GM18858 (cell line): ENCODE measurements at regions not wholly inside any gene's neighbourhood (a gene's known extent, or its start where the extent isn't known, plus 50 kb on each side); places are given as distances from the start of the nearest gene placed in this dataset.

ENCODE experiments used
- ATAC-seq: cut with Tn5 transposase; IDR thresholded peaks from one replicate; pipeline ENCODE4 v1.9.1; 2021; ENCODE audit not compliant: unreplicated experiment

DNA sequence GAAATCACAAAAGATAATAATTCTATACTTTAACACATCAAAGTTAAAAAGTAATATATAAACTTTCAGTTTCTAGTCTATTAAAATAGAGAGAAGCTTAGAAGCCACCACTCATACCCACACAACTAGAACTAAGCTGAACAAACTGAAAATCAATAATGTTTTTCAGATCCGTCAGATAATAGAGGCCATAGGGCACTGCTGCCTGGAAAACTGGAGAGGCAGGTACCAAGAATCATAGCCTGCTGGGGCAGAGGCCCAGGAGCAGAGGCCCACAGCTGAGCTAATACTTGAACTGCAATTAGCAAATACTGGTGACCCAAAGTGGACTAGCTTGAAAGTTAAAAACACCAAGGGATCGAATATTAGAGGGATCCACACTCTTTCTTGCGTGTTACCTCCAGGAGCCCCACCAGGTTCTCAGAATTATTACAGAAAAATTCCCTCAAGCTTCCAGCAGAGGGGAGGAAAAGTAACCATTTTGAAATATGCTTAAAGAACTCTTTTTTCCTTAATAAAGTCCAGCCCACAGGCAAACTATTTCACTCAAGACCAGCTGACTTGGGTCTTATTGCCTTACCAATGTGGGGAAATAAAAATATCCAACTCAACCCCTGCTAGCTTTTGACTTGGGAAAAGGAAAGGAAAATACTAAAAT is 774.1 kb upstream of the IGFBP3 start:
- no peak for ATAC-seq

DNA sequence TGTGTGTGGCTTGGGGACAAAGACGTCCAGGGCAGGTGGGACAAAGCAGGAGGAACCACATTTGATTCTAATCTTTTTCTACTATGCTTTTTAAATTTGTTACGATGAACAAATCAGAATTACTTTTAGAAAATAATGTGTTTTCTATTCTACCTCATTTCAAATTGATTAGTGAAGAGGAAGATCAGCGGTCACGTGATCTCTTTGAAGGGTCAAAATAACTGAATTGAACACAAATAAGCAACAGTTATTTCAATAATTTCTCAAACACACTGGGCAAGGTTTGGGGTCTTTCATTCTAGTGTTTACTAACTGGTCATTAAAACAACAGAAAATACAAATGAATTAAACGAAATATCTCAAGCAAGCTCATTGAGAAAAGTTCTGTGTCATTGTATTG is 773.0 kb upstream of the IGFBP3 start:
- no peak for ATAC-seq

DNA sequence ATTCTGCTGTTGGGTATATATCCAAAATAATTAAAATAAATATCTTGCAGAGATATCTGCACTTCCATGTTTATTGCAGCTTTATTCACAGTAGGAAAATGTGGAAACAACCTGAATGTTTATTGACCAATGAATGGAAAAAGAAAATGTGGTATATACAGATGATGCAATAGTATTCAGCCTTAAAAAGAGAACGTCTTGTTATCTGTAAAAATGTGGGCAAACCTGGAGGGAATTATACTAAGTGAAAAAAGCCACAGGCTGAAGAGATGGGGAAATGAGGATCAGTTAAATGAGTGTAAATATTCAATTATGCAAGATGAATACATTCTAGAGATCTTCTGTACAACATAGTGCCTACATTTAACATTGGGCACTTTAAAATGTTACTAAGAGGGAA is 766.1 kb upstream of the IGFBP3 start:
- no peak for ATAC-seq

DNA sequence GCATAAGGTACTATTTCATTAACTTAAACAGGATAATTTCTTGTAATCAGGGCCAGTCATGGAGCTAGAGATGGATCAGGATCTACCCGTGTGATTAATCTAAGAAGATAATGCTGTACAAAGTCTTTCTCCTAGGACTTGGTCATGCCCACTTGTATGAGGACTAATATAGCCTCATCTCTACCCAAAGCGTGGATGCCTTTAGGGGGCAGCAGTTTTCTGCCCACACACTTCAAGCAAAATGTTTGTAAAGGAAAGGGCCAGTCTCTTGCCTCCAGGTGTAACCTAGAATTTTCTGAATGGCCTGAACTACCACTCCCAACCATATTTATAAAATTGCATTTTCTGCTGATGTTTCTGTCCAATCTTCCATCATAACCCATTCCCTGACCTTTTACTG is 764.0 kb upstream of the IGFBP3 start:
- no peak for ATAC-seq

DNA sequence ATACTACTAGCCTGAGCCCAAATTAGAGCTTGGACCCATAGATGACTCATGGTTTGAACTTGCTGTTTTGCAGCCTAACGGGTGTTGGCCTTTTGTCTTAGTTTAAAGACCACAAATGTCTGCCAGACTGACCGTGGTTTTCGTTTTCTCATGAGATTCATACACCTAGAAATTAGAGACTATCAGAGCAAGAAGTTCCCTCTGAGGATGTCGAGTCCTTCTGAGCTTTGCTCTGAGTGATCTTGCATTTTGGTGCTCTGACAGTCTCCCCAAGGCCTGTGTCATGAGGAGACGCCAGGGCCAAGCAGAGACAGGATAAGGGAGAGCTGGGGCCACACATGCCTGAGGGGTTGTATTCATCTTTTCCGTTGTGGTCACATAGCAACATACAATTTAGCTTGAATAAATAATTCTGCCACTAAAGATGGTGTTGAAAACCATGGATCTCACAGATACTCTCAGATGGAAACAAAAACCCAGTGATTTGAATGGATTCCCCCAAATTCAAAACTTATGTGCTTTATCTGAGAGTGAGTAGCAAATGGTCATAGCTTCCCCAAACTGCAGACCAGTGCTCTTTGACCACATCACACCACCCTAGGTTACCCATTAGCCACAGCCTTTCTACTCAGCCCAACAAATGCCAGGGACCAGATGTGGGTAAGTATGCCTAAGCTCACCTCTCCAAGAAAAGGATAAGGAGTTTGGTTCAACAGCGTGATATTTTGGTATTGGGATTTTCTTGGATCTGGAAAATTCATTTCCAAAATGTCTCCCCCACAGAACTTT is 762.0 kb upstream of the IGFBP3 start:
- no peak for ATAC-seq

DNA sequence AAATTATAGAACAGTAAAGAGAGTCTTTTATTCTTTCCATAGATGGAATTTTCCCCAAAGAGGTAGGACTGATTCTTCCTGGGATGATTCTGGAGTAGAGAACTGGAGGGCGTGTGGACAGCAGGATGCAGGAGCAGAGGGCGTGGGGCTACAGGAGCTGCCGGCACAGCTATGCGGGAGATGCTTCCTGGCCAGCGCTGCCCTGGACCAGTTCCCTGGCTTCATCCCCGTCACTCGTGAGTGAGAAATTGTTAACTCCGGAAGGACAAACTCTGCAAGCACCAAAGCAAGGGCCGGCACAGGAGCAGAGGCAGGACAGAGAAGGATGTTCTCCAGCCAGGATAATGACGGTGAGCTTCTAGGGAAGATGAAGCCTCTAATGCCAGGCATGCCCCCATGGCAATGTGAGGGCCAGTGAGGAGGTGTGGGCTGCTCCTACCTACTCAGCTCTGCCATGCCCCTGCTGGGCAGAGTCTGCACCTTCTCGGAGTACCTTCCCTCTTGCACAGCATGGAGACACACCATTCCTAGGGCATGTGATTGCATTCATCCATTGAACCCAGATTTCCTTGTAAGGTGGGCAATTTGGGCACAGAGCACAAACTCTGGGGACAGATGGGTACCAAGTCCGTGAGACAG is 760.9 kb upstream of the IGFBP3 start:
- no peak for ATAC-seq

DNA sequence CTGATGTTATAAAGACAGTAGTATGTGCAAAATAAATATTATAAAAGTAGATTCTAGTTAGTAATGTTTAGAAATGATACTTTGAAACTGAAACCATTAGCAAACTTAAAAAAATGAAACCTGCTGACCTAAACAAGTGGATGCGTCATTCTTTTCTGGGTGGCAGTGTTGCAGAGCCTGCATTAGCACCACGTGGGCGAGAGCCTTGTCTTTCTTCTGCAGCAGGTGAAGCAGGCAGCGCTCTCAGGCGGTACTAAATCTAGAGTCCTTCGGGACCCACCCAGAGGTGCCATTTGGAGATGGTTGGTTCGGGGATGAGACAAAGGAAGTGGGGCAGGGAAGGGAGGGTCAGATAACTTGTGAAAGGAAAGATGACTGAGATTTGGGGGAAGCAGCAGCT is 759.1 kb upstream of the IGFBP3 start:
- peak; percentile 51 for ATAC-seq

DNA sequence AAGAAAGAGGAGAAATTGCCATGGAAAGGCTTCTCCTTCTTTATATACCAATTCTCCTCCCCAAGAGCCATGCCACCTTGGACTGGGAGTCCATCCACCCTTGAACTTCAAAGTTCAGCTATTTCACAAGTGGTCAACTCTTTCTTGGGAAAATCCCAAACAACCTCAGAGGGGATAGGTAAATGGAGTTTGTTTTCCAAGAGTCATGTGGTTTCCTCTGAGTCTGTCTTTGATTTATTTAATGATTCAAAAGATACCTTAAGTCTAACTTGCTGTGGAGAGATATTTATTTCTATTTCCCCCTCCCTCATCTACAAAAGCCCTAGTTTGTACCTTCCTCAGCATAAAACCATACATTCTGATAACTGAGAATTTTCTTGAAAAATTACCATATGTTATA is 758.6 kb upstream of the IGFBP3 start:
- no peak for ATAC-seq

DNA sequence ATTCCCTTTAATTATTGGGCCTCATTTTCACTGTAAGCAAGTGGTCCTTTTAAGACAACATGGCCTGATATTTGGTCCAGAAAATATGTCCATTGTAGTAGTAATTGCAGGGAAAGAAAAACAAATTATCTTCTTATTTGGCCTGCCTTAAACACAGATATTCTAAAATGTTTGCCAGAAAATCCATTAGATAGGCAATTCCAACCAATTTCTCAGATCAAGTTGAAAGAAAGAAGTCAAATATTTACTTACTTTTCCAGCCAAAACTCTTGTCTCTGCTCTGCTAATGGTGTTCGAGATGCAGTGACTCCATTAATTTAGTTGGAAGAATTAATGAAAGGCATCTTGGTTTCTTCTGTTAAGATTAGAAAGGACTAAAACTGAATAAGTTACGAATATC is 757.3 kb upstream of the IGFBP3 start:
- ATAC-seq: no peak

DNA sequence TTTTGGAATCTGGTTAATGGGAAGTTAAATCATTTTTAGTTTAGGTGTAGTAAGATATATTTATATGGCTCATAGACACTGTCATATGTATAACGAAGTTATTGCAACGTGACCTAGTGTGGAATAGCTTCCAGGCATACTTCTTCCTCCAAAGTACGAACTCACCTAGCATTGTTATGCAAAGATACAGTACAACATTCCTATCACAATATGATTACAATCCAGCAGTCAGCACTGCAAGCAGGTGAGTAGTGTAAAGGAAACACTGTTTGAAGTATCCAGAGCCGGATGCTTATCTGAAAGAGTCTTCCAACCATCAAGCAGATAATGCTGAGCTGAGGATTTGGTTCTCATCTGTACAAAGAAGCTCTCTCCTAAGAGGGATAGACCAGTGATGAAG is 754.4 kb upstream of the IGFBP3 start:
- ATAC-seq: no peak

DNA sequence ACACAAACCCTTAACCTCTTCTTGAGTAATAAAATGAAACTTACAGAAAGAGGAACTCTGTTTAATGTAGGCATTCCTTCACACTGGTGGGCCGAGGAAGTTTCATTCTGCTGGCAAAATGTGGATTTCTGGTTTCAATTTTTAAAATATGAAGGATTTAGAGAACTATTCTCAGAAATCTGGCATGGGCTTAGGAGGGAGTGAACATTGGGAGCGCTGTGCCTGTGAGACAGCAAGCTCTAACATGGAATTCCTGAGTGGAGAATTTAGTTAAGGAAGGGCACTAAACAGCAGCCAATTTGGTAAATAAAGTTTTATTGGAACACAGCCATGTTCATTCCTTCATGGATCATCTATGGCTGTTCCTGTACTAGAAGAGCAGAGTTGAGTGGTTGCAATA is 751.8 kb upstream of the IGFBP3 start:
- ATAC-seq: no peak

DNA sequence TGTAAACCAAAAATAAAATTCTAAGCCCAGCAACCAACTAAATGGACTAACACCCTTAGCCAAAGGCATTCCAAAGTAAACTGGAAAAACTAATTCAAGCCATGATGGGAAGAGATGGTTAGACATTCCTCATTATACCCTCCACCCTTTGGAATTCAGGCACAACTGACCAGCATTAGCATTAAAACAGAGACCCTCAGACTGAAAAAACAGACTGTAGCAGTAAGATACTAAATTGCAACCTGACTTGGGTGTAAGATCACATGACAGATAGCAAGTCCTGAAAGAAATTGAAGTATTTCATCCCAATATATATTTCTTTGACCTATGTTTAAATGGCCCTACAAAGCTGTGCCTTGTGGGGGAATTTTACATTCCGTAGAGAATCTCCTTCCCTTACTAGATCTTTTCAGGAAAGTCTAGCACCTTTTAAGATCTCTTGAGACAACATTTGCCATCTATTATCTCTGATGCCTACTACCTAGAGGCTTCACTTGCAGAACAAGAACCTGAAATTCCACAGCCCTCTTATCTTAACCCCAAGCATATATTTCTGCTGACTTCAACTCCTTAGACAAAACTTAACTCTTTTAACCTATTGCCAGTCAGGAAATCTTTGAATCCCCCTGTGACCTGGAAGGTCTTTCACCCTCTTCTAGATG is 750.2 kb upstream of the IGFBP3 start:
- no peak for ATAC-seq

DNA sequence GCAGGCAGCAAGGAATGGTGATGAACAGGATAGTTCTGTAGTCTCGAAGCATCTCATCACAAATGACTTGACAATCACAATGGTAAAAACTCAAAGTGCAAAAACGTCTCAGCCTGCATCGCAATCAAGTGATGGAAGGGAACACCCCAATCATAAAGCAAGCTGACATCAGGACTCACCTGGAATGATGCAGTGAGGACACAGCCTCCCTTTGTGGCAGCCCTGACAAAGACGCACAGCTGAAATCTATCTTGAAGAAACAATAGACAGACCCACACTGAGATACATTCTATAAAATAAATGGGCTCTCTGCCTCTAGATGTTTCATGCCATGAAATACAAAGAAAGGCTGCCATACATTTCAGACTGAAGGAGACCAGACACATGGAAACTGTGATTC is 748.0 kb upstream of the IGFBP3 start:
- no peak for ATAC-seq

DNA sequence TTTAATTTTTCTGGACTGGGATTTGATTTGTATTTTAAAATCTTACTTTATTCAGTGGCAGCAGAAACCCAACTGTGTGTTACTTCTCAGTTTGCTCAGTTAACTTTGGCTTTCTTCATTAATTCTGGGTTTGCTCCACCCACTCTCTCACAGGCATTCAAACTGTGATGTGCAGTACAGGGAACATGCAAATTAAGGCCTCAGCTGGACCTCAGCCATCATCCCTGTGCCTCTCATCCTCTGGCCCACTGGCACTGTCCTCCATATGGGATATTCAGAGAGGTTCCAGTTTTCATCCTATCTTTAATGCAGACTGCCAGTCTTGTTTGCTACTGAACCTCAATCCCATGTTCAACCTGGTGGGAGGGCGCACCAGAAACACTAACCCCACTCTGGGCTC is 743.4 kb upstream of the IGFBP3 start:
- ATAC-seq: no peak

DNA sequence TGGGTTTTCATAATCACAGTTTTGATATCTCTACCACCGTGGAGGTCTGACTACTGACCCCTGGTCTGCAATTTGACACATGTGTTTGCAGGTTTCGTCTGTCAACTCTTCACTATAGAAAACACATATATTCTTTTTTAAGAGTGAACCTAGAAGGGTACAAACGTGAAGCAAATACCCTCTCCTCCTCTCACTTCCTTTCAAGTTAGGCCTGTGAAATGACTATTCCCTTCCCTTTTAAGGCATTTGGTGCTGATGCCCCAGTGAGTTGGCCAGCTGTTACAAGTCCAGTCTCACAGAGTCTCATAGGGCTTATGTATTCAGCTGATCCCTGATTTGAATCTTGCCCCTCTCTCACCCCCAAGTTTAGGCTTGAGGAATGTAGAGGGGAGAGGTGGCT is 742.0 kb upstream of the IGFBP3 start:
- no peak for ATAC-seq

DNA sequence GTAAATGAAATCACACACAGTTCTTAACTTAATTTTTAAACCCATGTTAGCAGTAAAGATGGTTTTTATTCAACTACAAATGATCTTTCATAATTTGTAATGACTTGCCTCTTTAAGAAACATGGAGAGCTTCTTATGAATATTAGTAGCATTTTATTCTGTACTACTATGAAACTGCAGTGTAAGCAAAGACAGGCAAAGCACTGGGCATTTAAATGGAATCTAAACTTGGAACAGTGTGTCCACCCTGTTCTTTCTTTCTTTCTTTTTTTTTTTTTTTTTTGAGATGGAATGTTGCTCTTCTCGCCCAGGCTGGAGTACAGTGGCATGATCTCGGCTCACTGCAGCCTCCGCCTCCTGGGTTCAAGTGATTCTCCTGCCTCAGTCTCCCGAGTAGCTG is 740.4 kb upstream of the IGFBP3 start:
- no peak for ATAC-seq

DNA sequence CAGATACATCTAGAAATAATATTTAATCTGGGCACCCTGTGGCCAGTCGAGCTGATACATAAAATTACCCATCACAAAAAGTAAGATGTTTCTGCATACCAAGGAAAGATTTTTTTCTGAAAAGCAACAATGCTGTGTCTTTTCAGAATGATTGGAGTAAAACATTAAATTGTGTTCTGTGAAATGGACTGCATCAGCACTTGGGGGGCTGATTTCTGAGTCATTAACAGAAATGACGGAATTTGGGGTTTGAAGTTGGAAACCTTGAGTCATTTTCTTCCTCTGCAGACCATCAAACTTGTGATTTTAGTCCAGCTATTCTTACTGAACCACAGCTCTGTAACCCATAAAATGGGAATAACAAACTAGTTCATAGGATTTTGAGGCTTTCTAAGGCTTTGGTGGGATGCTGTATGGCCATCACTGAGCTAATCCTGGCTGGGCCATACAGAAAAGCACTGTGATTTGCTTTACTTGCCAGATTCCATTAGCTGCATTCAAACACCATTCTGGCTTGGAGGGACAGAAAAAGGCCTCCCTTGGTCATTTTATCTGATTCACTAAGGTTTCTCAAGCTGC is 739.4 kb upstream of the IGFBP3 start:
- no peak for ATAC-seq

DNA sequence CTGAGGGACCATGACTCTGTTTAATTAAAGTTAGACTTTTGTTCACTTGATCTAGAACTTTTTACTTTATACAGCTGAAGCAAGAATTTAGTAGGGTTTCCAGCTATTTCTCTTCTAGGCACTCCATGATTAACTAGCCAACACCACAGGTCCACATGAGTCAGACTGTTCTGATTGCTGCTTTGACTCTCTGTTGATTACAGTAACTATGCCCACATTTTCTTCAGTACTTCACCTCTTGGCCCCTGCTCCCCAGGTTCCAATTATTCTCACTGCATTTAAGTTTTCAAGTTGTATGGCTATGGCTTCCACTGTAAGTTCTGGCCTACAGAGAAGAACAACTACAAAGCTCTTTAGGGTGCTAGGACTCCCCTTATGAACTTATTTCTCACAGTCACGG is 737.2 kb upstream of the IGFBP3 start:
- ATAC-seq: no peak

DNA sequence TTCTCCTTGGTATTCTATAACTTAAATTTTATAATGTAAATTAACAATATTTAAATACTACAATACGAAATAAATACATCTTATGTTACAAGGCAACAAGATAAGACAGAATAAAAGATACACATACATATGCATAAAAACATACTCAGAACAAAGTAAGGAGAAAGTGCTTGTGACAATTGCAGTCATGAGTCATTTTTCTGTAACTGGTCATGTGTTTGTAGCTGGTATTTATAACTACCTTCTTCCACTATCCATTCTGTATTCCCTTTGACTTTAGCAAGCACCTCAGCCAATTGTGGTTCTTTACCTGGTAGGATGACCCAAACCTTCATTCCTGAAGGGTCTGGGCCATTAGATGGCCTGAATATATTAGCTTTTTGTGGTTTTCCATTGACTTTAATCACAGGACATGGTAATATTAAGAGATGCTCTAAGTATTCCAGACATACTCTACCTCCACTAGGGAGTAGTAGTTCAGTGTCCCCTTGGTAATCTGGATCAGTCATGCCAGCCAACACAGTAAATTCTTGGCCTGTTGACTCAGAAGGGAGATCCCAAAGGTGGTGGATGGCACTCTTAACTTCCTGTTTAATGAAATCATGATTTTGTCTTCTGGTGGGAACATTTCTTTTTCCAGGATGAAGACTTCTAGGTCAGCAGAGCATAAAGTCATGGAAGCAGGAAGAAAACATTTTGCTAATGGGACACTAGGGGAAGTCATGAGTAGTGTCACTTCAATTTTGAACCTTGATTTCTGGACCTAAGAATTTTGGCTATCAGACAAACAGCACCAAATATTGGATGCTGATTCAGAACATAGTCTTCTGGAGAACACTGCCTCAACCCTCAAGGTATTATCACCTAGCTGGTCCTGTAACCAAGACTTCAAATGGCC is 733.7 kb upstream of the IGFBP3 start:
- no peak for ATAC-seq

DNA sequence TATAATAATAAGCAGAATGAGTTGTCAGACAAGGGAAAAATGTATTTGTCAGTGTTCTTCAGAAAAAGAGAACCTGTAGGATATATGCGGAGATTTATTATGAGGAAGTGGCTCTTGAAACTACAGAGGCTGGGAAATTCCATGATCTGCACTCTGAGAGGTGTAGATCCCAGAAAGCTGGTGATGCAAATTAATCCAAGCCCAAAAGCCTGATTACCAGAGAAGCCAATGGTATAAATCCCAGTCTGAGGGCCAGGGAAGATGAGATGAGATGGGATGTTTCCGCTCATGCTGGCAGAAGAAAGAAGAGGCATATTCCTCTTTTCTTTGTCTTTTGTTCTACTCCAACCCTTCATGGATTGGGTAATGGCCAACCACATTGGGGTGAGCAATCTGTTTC is 732.8 kb upstream of the IGFBP3 start:
- no peak for ATAC-seq

DNA sequence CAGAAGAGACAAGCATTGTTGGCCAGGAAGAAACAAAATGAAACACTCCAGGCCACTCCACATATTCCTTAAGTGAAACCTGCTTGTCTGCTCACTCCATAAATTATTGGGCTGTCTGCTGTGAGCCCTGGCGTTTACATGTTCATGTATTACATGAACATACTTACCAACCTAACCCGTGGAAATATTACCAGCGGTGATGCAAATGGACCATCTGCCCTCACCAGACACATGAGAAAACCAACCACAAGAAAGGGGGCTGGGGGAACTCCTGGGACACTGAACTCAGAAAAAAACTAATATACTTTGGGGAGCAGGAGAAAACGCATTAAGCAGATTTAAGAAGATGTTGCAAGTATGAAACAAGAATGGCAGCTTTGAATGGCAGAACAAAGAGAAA is 731.2 kb upstream of the IGFBP3 start:
- ATAC-seq: no peak
